ENCODE measurements at regions not wholly inside any gene's neighbourhood (a gene's known extent, or its start where the extent isn't known, plus 50 kb on each side); places are given as distances from the start of the nearest gene placed in this dataset.

DNA sequence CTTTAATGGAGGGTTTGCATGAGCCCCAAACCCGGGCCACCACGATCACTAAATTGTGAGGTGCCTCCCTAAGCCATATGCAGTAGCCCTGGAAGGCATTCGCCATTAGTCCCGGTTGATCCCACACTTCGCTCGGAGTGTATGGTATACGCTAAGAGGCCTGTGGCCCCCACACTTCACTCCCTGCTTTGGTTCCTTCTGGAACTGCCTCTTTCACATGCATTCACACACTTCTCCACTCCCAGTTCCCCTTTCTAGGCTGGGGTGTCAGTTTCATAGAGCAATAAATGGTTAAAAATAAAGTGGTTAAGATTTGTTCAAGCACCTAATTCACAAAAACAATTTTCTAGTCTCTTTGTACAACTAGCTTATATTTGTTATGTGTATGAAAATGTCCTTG, 212.1 kb upstream of the KCND2 start:
- TF ChIP-seq, protein P1, sequence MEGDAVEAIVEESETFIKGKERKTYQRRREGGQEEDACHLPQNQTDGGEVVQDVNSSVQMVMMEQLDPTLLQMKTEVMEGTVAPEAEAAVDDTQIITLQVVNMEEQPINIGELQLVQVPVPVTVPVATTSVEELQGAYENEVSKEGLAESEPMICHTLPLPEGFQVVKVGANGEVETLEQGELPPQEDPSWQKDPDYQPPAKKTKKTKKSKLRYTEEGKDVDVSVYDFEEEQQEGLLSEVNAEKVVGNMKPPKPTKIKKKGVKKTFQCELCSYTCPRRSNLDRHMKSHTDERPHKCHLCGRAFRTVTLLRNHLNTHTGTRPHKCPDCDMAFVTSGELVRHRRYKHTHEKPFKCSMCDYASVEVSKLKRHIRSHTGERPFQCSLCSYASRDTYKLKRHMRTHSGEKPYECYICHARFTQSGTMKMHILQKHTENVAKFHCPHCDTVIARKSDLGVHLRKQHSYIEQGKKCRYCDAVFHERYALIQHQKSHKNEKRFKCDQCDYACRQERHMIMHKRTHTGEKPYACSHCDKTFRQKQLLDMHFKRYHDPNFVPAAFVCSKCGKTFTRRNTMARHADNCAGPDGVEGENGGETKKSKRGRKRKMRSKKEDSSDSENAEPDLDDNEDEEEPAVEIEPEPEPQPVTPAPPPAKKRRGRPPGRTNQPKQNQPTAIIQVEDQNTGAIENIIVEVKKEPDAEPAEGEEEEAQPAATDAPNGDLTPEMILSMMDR (conservative IDR thresholded peaks at IDR 0.05; ENCODE audit: low read depth, low read length) = no peak
- TF ChIP-seq CHD1 (IDR thresholded peaks at IDR 0.05; ENCODE audit: low read depth, low read length) = no peak
- TF ChIP-seq RFX5 (IDR thresholded peaks at IDR 0.05; ENCODE audit: low read depth, low read length) = no peak
- TF ChIP-seq POLR2A (IDR thresholded peaks at IDR 0.05; ENCODE audit: low read depth, low read length) = no peak
- no peak for TF ChIP-seq MAFK (IDR thresholded peaks at IDR 0.05; ENCODE audit: low read depth, low read length)

All from IMR-90 (cell line).